Hepatocyte (in vitro differentiated cells): ENCODE measurements at regions not wholly inside any gene's neighbourhood (a gene's known extent, or its start where the extent isn't known, plus 50 kb on each side); places are given as distances from the start of the nearest gene placed in this dataset.

Source experiments
- DNase-seq: peaks from one replicate; pipeline ENCODE4 v3.0.0-alpha.2; 2016; ENCODE audit warnings: low spot score
- H2AFZ ChIP-seq: fragments of 200-600 bp; sonication (generic); 2 replicates; pipeline ENCODE4 v1.6.0; 2016; ENCODE audit warnings: antibody characterized with exemption, mild to moderate bottlenecking
- H3K27ac ChIP-seq: fragments of 200-600 bp; sonication (generic); 2 replicates; pipeline ENCODE4 v1.5.1; 2016; ENCODE audit warnings: mild to moderate bottlenecking
- H3K27me3 ChIP-seq: fragments of 200-600 bp; sonication (generic); 2 replicates; pipeline ENCODE4 v1.6.1; 2016
- H3K36me3 ChIP-seq: fragments of 200-600 bp; sonication (generic); replicated peaks from 2 replicates; pipeline ENCODE4 v1.5.1; 2016; ENCODE audit warnings: low read depth; ENCODE audit not compliant: insufficient read depth
- H3K4me1 ChIP-seq: fragments of 200-600 bp; sonication (generic); 2 replicates; pipeline ENCODE4 v1.5.1; 2016; ENCODE audit warnings: mild to moderate bottlenecking, moderate library complexity; ENCODE audit not compliant: insufficient read depth
- H3K4me2 ChIP-seq: fragments of 200-600 bp; sonication (generic); 2 replicates; pipeline ENCODE4 v1.6.0; 2016
- H3K4me3 ChIP-seq: fragments of 200-600 bp; sonication (generic); 2 replicates; pipeline ENCODE4 v1.5.1; 2016; ENCODE audit warnings: mild to moderate bottlenecking
- H3K79me2 ChIP-seq: fragments of 200-600 bp; sonication (generic); 2 replicates; pipeline ENCODE4 v1.6.0; 2017; ENCODE audit warnings: mild to moderate bottlenecking
- H3K9me2 ChIP-seq: fragments of 200-600 bp; sonication (generic); replicated peaks from 2 replicates; pipeline ENCODE4 v1.6.0; 2017; ENCODE audit warnings: mild to moderate bottlenecking; ENCODE audit not compliant: insufficient read depth
- H3K9me3 ChIP-seq: fragments of 200-600 bp; sonication (generic); 2 replicates; pipeline ENCODE4 v1.5.1; 2016; ENCODE audit warnings: low read depth, mild to moderate bottlenecking
- H4K20me1 ChIP-seq: fragments of 200-600 bp; sonication (generic); 2 replicates; pipeline ENCODE4 v1.6.0; 2016; ENCODE audit warnings: mild to moderate bottlenecking; ENCODE audit not compliant: insufficient read depth, poor library complexity, severe bottlenecking
- EZH2 ChIP-seq: fragments of 200-600 bp; sonication (generic); IDR thresholded peaks from 2 replicates; pipeline ENCODE4 v1.6.1; 2016; ENCODE audit warnings: antibody characterized with exemption, mild to moderate bottlenecking, borderline replicate concordance
- EZH2phosphoT487 ChIP-seq: fragments of 200-600 bp; sonication (generic); IDR thresholded peaks from one replicate; pipeline ENCODE4 v1.6.1; 2018; ENCODE audit warnings: antibody characterized with exemption, mild to moderate bottlenecking, low read depth, moderate library complexity; ENCODE audit not compliant: unreplicated experiment, severe bottlenecking
- WGBS: methylation state at CpG from one replicate; pipeline ENCODE4 v1.1.6; 2016; ENCODE audit warnings: low lambda C conversion rate; ENCODE audit errors: missing lambda C conversion rate; 5-methylcytosine and 5-hydroxymethylcytosine counted together
- TF ChIP-seq, protein P1 (sequence below): fragments of 200-600 bp; sonication (generic); IDR thresholded peaks from 2 replicates; pipeline ENCODE4 v1.5.1; 2016; ENCODE audit warnings: antibody characterized with exemption, mild to moderate bottlenecking; ENCODE audit not compliant: poor library complexity

DNA sequence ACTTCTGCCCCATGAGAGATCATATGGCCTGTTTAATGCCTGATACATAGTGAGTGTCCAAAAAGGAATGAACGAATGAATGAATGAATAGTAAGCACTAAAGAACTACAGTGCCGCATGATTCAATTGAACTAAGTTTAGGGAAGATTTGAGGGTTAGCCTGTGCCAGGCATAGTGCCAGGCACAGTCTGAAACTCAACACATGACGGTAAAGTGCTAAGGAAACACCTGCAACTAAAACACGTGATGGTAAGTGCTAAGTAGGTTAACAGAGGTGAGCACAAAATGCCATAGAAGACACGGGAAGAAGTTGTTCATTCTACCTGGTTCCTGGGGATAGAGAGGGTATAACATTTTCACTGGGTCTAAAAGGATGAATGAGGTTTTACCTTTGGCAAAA, 93.5 kb upstream of the DBX1 start:
- no peaks in the 10 kb centered on the region for H3K79me2 ChIP-seq
- no peaks in the 10 kb centered on the region for H3K9me3 ChIP-seq
- H3K36me3 ChIP-seq = no peaks in the 10 kb centered on the region
- H3K27ac ChIP-seq = no peak overlapping the region
- no peak for TF ChIP-seq EZH2
- TF ChIP-seq EZH2phosphoT487 = no peak
- TF ChIP-seq, protein P1, sequence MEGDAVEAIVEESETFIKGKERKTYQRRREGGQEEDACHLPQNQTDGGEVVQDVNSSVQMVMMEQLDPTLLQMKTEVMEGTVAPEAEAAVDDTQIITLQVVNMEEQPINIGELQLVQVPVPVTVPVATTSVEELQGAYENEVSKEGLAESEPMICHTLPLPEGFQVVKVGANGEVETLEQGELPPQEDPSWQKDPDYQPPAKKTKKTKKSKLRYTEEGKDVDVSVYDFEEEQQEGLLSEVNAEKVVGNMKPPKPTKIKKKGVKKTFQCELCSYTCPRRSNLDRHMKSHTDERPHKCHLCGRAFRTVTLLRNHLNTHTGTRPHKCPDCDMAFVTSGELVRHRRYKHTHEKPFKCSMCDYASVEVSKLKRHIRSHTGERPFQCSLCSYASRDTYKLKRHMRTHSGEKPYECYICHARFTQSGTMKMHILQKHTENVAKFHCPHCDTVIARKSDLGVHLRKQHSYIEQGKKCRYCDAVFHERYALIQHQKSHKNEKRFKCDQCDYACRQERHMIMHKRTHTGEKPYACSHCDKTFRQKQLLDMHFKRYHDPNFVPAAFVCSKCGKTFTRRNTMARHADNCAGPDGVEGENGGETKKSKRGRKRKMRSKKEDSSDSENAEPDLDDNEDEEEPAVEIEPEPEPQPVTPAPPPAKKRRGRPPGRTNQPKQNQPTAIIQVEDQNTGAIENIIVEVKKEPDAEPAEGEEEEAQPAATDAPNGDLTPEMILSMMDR = no peak
- no peaks in the 10 kb centered on the region for H4K20me1 ChIP-seq
- WGBS = 85% methylated on average over 5 of the region's 5 CpGs
- H3K4me1 ChIP-seq = no peaks in the 10 kb centered on the region
- H3K4me3 ChIP-seq = no peak overlapping the region
- DNase-seq = no peak
- no peak overlapping the region for H3K4me2 ChIP-seq
- no peak overlapping the region for H2AFZ ChIP-seq
- H3K9me2 ChIP-seq = no peaks in the 10 kb centered on the region
- H3K27me3 ChIP-seq = peaks cover 18% of the 10 kb centered on the region

DNA sequence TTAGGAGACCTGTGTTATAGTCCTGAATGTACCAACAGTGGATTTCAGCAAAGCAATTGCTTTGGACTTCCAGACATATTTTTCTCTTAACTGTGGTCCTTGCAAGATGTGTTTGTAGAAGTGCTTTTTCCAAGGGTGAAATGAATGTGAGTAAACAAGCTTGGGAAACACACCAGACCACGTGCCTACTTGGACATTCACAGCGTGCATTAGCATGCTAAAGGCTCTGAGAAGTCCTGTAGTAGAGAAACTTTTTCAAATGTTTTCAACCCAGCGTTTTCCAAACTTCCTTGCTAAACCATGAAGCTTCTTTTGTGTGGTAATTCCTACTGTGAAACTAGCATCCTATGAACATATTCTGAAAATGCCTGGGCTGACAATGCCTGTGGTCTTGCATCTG, 91.2 kb upstream of the DBX1 start:
- Histone ChIP-seq H3K9me3 (no peaks in the 10 kb centered on the region), H3K4me3 (no peak overlapping the region), H3K79me2 (no peaks in the 10 kb centered on the region), H2AFZ (no peak overlapping the region), H3K4me2 (no peak overlapping the region), H4K20me1 (no peaks in the 10 kb centered on the region), H3K27me3 (peaks cover 23% of the 10 kb centered on the region), H3K4me1 (no peaks in the 10 kb centered on the region), H3K9me2 (no peaks in the 10 kb centered on the region), H3K27ac (no peak overlapping the region), H3K36me3 (no peaks in the 10 kb centered on the region)
- no peak for DNase-seq
- TF ChIP-seq, protein P1 = no peak
- no peak for TF ChIP-seq EZH2phosphoT487
- TF ChIP-seq EZH2 = no peak
- WGBS = 77% methylated on average over 3 of the region's 3 CpGs

DNA sequence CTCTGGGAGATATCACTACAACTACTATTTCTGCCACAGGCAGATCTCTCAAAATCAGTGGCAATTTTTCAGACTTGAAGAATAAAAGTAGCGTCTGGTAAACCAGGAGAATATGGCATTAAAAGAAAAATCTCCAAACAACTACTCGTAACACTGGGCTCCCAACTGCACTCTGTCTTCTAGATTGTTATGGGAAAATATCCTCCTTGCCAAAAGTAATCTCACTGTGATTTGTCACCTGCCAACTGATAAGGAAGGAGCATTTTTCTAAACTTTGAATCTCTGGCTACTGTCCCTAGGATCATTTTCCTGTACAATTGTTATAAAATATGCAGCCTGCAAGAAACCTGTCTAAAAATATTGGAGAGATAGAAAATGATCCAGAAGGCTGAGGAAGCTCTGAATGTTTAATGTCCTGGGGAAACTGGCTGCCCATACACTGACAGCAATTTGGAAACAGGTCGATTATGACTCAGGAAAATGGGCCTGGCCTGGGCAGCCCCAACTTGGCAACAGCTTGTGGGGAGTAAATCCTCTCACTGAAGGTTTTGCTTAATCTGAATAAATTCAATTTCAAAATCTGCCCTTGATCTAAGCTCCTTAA, 90.5 kb upstream of the DBX1 start:
- no peaks in the 10 kb centered on the region for H3K9me3 ChIP-seq
- H2AFZ ChIP-seq = no peak overlapping the region
- no peak overlapping the region for H3K4me2 ChIP-seq
- WGBS = 72% methylated on average over 3 of the region's 3 CpGs
- H3K9me2 ChIP-seq = no peaks in the 10 kb centered on the region
- no peaks in the 10 kb centered on the region for H3K36me3 ChIP-seq
- no peak for TF ChIP-seq EZH2
- no peak for TF ChIP-seq EZH2phosphoT487
- TF ChIP-seq, protein P1 = no peak
- no peaks in the 10 kb centered on the region for H3K79me2 ChIP-seq
- H3K27me3 ChIP-seq = peaks cover 23% of the 10 kb centered on the region
- DNase-seq = no peak
- H3K27ac ChIP-seq = no peak overlapping the region
- H3K4me1 ChIP-seq = no peaks in the 10 kb centered on the region
- no peak overlapping the region for H3K4me3 ChIP-seq
- no peaks in the 10 kb centered on the region for H4K20me1 ChIP-seq

DNA sequence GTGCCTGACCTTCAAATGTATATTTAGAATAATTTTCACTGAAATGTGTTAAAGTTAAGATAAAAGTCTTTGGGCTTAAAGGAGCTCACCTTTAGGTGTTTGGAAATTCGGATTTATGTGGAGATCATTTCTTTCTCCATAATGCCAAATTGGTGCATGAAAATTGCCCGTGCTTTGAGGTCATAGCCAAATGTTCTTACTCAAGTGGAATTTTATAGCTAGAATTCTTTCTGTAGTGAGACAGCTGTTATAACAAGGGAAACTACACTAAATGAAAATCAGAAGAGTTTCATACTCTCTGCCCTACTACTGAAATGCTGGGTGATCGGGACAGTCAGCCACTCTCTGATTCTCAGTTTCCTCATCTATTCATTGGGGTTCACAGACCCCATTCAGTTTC, 89.5 kb upstream of the DBX1 start:
- H3K27ac ChIP-seq = peak overlapping the region; percentile 12
- H3K9me2 ChIP-seq = no peaks in the 10 kb centered on the region
- no peak for DNase-seq
- 57% methylated on average over 3 of the region's 3 CpGs for WGBS
- no peaks in the 10 kb centered on the region for H3K36me3 ChIP-seq
- H3K79me2 ChIP-seq = no peaks in the 10 kb centered on the region
- H3K4me1 ChIP-seq = no peaks in the 10 kb centered on the region
- H3K27me3 ChIP-seq = peaks cover 23% of the 10 kb centered on the region
- H3K4me3 ChIP-seq = no peak overlapping the region
- no peak overlapping the region for H3K4me2 ChIP-seq
- H2AFZ ChIP-seq = no peak overlapping the region
- TF ChIP-seq EZH2 = no peak
- no peak for TF ChIP-seq EZH2phosphoT487
- TF ChIP-seq, protein P1 = no peak
- no peaks in the 10 kb centered on the region for H4K20me1 ChIP-seq
- H3K9me3 ChIP-seq = no peaks in the 10 kb centered on the region
